ENCODE measurements at regions not wholly inside any gene's neighbourhood (a gene's known extent, or its start where the extent isn't known, plus 50 kb on each side); places are given as distances from the start of the nearest gene placed in this dataset.
"Not testable (repeated sequence)": the region's sequence is repeated elsewhere in the genome, so short reads cannot be mapped to it uniquely, and the experiment has no call there.

DNA sequence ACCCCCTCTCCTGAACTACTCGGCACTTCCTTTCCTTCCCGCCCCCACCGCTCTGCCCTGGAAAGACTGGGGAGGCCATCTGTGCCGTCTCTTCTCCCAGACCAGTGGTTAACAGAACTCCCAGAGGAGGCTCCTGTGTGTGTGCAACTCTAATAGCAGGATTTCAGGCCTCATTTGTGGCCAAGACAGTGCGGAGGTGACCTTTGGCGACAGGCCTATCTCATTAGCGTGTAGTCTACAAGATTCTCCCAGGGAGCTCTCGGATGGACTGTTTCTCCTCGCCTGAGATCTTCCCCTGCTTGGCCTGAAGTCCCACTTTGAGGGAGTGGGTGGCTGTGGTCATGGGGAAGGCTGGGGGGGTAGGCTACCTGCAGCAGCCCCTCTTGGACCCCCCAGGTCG, 325.2 kb downstream of the BCL2L11 start:
- TF ChIP-seq, protein P1, sequence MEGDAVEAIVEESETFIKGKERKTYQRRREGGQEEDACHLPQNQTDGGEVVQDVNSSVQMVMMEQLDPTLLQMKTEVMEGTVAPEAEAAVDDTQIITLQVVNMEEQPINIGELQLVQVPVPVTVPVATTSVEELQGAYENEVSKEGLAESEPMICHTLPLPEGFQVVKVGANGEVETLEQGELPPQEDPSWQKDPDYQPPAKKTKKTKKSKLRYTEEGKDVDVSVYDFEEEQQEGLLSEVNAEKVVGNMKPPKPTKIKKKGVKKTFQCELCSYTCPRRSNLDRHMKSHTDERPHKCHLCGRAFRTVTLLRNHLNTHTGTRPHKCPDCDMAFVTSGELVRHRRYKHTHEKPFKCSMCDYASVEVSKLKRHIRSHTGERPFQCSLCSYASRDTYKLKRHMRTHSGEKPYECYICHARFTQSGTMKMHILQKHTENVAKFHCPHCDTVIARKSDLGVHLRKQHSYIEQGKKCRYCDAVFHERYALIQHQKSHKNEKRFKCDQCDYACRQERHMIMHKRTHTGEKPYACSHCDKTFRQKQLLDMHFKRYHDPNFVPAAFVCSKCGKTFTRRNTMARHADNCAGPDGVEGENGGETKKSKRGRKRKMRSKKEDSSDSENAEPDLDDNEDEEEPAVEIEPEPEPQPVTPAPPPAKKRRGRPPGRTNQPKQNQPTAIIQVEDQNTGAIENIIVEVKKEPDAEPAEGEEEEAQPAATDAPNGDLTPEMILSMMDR (conservative IDR thresholded peaks at IDR 0.05) = not testable (repeated sequence)
- TF ChIP-seq ZFX (IDR thresholded peaks at IDR 0.05) = not testable (repeated sequence)
